ENCODE measurements at regions not wholly inside any gene's neighbourhood (a gene's known extent, or its start where the extent isn't known, plus 50 kb on each side); places are given as distances from the start of the nearest gene placed in this dataset.

DNA sequence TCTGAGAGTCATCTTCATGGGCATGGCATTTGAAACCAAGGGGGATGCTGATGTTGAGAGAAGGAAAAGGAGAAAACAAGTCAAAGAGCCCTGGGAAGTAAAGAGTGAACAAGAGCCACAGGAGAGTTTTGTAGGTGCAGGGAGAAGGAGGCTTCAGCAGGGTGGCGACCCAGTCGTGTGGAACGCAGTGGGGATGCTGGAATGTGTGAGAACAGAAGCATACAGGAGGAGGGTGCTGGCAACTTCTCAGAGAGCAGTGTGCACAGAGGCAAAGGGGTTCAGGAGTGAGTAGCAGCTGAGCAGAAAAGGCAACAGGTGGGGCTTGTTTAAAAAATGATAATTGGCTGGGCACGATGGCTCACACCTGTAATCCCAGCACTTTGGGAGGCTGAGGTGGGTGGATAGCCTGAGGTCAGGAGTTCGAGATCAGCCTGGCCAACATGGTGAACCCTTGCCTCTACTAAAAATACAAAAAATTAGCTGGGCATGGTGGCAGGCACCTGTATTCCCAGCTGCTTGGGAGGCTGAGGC, 75.8 kb upstream of the PLET1 start:
- DNase-seq (ENCODE audit: extremely low spot score in 2 of 2), result peak in 1 of 2 donors; percentile 22
- TF ChIP-seq POLR2AphosphoS5 (IDR thresholded peaks at IDR 0.05; ENCODE audit: insufficient read depth in 1 of 2, low read depth in 1 of 2) (no peak), POLR2A (IDR thresholded peaks at IDR 0.05) (no peak)
- TF ChIP-seq, protein P1, sequence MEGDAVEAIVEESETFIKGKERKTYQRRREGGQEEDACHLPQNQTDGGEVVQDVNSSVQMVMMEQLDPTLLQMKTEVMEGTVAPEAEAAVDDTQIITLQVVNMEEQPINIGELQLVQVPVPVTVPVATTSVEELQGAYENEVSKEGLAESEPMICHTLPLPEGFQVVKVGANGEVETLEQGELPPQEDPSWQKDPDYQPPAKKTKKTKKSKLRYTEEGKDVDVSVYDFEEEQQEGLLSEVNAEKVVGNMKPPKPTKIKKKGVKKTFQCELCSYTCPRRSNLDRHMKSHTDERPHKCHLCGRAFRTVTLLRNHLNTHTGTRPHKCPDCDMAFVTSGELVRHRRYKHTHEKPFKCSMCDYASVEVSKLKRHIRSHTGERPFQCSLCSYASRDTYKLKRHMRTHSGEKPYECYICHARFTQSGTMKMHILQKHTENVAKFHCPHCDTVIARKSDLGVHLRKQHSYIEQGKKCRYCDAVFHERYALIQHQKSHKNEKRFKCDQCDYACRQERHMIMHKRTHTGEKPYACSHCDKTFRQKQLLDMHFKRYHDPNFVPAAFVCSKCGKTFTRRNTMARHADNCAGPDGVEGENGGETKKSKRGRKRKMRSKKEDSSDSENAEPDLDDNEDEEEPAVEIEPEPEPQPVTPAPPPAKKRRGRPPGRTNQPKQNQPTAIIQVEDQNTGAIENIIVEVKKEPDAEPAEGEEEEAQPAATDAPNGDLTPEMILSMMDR (IDR thresholded peaks at IDR 0.05), result no peak
- Histone ChIP-seq H3K4me3 (no peak overlapping the region), H3K27me3 (no peaks in the 10 kb centered on the region), H3K9me3 (no peaks in the 10 kb centered on the region), H3K27ac (no peak overlapping the region), H3K36me3 (no peaks in the 10 kb centered on the region), H3K4me1 (no peaks in the 10 kb centered on the region)
- intact Hi-C loops (cut with DNase I), result no loop called here

DNA sequence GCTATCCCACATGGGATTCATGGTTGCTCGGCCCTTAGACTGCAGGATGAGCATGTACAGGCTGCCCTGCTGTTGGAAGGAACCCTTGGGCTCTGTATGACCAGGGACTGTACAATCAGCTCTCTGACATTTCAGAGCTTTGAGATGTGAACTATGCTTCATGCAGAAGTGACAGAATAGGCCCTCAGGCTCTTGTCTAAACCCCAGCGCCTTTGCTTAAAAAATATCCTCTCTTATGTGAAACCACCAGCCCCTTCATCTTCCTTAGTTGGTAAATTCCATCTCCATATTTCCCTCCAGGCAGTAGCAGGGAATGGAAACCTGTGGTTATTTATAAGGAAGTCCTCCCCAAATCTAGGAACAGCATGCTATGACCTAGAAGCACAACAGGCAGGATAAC, 78.9 kb upstream of the PLET1 start:
- Histone ChIP-seq H3K36me3 (no peaks in the 10 kb centered on the region), H3K4me1 (no peaks in the 10 kb centered on the region), H3K4me3 (no peak overlapping the region), H3K27me3 (no peaks in the 10 kb centered on the region), H3K9me3 (no peaks in the 10 kb centered on the region), H3K27ac (no peak overlapping the region)
- TF ChIP-seq POLR2AphosphoS5 (IDR thresholded peaks at IDR 0.05; ENCODE audit: insufficient read depth in 1 of 2, low read depth in 1 of 2), result no peak
- TF ChIP-seq, protein P1 (IDR thresholded peaks at IDR 0.05), result no peak
- TF ChIP-seq POLR2A (IDR thresholded peaks at IDR 0.05), result no peak
- intact Hi-C loops (cut with DNase I), result no loop called here
- DNase-seq (ENCODE audit: extremely low spot score in 2 of 2), result peak in 1 of 2 donors; percentile 34

DNA sequence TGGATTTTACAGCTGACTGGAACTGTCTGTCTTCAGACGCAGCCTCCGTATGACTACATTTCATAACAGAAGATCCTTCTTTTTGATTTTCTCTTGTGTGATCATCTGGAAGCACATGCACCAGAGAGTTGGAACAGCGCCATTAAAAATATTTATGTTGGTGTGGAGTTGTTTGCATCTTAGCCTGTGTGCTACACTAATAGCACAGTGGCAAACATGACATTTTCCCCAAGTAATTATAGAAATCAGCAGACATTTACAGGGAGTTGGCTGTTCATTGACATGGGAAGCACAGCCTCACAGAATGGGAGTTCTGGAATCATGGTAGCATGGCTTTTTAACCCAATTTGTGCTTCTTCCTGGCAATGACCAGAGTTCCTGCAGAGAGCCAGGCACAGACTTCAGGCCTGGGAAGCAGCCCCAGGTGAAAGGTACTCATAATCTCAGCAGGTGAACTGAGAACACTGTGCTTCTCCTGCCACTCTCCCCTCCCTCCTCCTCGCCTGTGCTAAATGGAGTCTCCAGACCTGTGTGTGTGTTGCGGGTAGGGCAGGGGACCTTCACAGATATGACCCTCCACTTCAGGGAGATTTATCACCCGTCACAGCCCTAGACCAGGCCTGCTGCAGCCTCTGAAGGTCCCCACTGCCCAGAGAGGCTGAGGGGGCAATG, 82.8 kb upstream of the PLET1 start:
- intact Hi-C loops (cut with DNase I), result no loop called here
- TF ChIP-seq POLR2AphosphoS5 (IDR thresholded peaks at IDR 0.05; ENCODE audit: insufficient read depth in 1 of 2, low read depth in 1 of 2), result no peak
- TF ChIP-seq, protein P1 (IDR thresholded peaks at IDR 0.05), result no peak
- TF ChIP-seq POLR2A (IDR thresholded peaks at IDR 0.05), result no peak
- DNase-seq (ENCODE audit: extremely low spot score in 2 of 2), result no peak
- H3K4me3 ChIP-seq, result no peak overlapping the region
- no peak overlapping the region for H3K27ac ChIP-seq
- H3K36me3 ChIP-seq, result no peaks in the 10 kb centered on the region
- H3K27me3 ChIP-seq, result no peaks in the 10 kb centered on the region
- no peaks in the 10 kb centered on the region for H3K9me3 ChIP-seq
- H3K4me1 ChIP-seq, result no peaks in the 10 kb centered on the region

DNA sequence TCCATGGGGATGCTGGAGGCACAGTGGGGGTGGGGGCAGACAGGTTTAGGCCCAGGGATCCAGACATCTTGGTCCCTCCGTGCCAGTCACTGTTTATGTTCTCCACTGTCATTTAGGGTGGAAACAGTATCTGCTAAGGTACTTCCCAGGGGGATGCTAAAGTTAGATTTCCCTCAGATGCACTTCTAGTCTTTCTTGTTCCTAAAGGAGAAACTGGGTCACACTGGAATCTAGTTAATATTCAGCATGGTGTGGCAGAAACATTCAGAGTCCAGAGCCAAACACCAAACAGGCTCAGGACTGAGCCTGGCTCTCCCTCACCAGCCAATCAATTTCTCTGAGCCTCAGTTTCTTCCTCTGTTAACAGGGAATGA, 83.4 kb upstream of the PLET1 start:
- intact Hi-C loops (cut with DNase I), result no loop called here
- no peak for TF ChIP-seq POLR2A (IDR thresholded peaks at IDR 0.05)
- TF ChIP-seq POLR2AphosphoS5 (IDR thresholded peaks at IDR 0.05; ENCODE audit: insufficient read depth in 1 of 2, low read depth in 1 of 2), result no peak
- TF ChIP-seq, protein P1 (IDR thresholded peaks at IDR 0.05), result no peak

DNA sequence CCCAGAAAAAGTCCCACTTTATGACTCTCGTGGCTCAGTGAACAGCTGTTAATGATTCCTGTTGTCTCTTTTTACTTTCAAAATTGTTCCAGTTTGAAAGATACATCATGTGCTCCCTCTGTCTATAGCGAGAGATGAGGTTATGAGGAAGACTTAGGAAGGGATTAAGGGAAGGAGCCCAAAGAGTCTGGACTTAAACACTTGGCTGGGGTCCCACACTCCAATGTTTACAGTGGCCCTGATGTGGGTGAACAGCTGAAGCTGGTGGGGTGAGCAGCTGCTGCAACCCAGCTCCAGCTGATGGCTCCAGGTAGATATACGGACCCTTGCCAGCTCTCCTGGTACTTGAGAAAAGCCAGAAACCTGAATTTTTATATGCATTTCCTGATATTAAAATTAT, 84.5 kb upstream of the PLET1 start:
- DNase-seq (ENCODE audit: extremely low spot score in 2 of 2), result no peak
- intact Hi-C loops (cut with DNase I), result no loop called here
- TF ChIP-seq POLR2A (IDR thresholded peaks at IDR 0.05) (no peak), POLR2AphosphoS5 (IDR thresholded peaks at IDR 0.05; ENCODE audit: insufficient read depth in 1 of 2, low read depth in 1 of 2) (no peak)
- TF ChIP-seq, protein P1 (IDR thresholded peaks at IDR 0.05), result no peak

More for the DNA sequence above, 83.4 kb upstream of the PLET1 start:
- H3K9me3 ChIP-seq, result no peaks in the 10 kb centered on the region
- H3K4me1 ChIP-seq, result no peaks in the 10 kb centered on the region
- H3K27me3 ChIP-seq, result no peaks in the 10 kb centered on the region
- H3K36me3 ChIP-seq, result no peaks in the 10 kb centered on the region
- H3K27ac ChIP-seq, result no peak overlapping the region
- H3K4me3 ChIP-seq, result no peak overlapping the region
- no peak for DNase-seq (ENCODE audit: extremely low spot score in 2 of 2)

More for the DNA sequence above, 84.5 kb upstream of the PLET1 start:
- no peak overlapping the region for H3K27ac ChIP-seq
- H3K27me3 ChIP-seq, result no peaks in the 10 kb centered on the region
- no peaks in the 10 kb centered on the region for H3K36me3 ChIP-seq
- no peaks in the 10 kb centered on the region for H3K9me3 ChIP-seq
- no peak overlapping the region for H3K4me3 ChIP-seq
- H3K4me1 ChIP-seq, result no peaks in the 10 kb centered on the region

Measured in vagina (tissue), 2 donors.